NCI-H2227 treated with DMSO at 0.1 percent for 48 hours (cell line): ENCODE measurements at regions not wholly inside any gene's neighbourhood (a gene's known extent, or its start where the extent isn't known, plus 50 kb on each side); places are given as distances from the start of the nearest gene placed in this dataset.
A peak's percentile ranks its signal among the peaks of the same experiment; 100 is the strongest.
"Not testable (repeated sequence)": the region's sequence is repeated elsewhere in the genome, so short reads cannot be mapped to it uniquely, and the experiment has no call there.

Source experiments
- DNase-seq: peaks from one replicate; lab custom pipeline; 2025; lab: John Stamatoyannopoulos, UW

DNA sequence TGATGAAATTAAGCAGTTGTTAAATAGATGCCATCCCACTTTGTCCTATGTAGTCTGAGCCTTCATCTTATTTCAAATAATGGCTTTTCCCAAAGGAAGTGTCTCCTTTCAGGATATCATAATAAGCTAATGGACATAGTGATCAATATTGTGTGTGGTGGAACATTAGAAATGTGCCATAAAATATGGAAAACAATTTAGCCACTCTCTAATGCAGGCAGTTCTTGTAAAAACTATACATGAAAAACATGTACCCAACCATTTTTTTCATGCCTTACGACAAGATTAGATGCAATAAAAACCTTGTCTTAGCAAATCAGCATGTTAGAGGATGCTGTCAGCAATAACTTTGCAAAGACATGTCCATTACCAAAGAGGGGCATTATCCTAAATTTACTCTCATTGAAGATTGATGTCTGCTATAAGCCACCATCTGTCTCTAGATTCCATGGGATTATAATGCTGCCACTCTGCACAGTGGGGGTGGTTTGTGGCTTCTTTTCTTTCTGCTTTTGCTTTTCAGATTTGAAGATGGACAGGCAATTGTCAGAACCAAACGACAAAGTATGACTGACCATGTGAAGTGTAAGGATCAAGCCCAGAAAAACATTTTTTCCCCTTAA is 724.0 kb upstream of the ZNF608 start:
- DNase-seq = no peak

DNA sequence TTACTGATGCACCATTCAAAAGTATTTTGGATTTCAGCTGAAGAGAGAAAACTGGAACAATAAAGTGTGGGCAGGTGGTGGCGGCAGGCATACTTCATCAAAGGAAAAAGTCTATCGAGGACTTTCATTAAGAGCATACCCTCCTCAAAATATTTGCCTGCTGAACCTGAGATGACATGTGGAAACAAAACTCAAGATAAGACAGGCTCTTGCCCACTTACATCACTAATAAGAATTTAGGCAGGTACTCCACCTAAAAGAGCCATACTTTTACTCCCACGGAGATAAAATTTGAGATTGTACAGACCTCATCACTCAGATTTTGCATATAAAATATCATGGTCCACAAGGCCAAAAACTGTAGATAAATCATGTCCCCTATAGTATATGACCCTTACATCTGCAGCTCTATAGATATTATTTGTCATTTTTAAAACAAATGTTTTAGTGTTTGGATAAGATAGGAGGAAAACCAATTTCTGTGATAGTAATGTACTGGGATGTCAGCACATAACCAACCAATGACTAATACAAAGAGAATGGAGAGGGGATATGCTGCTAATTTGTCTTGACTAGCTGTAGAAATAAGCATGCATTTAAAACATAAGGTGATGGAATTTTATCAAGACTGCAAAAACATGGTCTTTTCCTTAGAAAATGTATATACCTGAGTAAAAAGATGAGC is 730.6 kb upstream of the ZNF608 start:
- DNase-seq = no peak

DNA sequence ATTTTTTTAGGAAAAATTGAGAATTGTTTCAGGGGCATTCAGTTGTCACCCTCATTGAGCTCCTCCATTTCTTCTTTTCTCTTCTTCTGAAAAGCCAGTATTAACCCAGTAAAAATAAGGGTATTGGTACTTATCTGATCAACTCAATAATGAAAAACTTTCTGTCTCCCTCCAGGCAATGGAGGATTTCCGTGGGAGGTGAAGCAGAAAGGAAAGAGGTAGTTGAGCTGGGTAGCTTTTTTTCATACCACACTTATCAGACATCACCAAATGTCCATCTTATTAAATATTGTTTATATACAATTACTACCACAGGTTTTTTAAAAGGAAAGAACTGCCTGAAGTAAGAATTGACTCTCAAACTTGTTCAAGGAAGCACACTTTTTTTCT is 731.1 kb upstream of the ZNF608 start:
- no peak for DNase-seq

DNA sequence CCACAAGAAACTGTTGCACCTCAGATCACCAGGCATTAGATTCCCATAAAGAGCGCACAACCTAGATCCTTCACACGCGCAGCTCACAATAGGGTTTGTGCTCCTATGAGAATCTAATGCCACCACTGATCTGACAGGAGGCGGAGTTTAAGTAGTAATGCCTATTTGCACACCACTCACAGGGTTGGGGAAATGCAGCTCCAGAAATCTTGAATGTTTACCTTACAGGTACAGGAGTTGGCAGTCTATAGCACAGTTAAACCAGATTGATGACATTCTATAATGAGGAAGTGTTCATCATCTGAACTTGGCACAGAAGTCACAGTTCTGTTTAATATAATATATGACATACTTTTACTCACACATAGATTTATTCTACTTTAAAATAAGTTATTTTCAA is 732.2 kb upstream of the ZNF608 start:
- no peak for DNase-seq

DNA sequence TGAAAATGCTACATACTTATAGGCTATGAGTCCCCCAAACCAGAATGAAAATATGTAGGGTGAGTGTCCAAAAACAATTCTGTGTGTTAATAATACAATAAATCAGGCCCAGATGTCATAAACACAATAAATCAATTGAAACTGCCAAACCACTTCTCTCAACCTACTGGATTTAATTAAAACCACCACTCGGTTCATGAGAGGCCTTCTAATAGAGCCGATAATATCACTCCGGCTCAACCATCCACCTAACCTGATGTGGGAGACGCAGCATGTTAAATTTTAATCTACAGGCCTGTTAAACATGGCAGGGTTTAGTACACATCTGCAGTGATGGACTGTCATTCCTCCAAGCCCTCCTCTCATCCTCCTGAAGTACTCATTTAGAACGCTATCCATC is 734.5 kb upstream of the ZNF608 start:
- no peak for DNase-seq

DNA sequence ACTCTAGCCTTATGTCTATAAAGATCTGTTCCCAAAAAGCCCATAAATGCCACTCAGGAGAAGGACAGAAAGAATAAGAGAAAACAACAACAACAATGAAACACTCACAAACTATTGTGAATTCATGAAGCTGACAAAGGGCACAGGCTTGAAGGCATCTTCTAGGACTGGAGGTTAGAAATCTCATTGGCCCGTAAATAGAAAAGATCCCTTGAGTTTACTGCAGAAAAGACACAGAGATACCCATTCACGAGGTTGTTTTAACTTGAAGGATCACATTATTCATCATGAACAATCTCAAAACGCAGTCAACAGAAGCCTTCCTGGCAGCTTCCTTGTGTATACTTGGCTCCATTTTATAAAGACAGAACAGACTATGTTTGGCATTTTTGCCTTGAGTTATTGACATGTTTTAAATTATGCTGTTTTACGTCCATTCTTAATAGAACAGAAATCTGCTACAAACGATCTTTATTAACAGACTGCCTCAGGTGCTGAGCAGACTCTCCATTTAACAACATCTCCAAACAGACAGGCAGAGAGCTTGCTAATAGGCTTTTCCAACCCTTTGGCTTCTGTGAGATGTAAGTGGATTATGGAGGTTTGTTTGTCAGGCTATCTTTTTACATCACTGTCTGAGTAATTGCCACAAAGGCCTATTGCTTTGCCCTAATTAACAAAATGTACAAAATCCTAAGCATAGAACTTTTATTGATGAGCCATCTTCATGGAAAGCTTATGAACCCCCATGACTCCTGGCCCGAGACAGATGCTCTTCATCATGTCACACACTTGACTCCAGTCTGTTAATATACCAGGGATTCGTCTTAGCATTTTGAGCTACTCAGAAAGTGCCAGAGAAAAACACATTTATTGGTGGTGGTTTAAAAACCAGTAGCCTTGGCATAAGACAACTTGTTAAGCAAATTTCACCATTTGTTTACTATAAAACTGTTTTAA is 735.3 kb upstream of the ZNF608 start:
- DNase-seq = no peak

DNA sequence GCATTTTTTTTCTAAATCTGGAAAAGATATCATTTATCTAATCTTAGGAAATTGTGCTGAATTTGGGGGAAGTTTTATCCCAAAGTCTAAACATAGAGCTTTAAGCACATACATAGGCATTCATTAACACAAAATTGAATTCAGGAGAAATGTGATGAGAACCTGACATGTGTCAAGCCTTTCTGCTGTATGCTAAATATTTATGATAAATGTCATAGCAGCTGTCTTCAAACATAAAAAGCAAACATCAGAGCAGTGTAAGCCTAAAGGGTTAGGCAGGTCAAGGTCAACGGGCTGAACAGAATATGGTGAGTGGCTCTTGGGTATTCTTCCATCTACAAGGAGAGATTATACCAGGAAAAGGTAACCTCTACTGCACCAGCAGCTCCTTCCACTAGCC is 737.2 kb upstream of the ZNF608 start:
- DNase-seq = no peak

DNA sequence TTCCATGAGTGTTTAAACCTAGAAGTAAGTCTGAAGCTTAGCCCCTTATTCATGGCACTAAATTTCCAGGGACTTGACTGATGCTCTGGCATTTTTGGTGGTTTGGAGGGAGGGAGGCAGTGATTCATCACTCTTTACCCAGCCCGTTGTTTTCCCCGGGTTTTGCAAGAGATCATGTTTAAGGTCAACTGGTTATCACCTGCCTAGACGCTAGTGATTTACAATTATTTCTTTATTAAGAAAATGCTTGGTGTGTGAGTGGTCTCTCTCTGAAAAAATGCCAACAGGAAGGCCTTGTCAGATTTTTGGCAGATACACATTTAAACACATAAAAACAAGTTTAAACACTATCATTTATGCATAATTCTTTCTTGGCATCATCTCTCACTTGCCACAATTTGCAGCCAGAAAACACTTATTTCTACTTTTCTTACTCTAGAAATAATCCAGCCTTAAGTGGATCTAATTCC is 737.9 kb upstream of the ZNF608 start:
- DNase-seq = no peak

DNA sequence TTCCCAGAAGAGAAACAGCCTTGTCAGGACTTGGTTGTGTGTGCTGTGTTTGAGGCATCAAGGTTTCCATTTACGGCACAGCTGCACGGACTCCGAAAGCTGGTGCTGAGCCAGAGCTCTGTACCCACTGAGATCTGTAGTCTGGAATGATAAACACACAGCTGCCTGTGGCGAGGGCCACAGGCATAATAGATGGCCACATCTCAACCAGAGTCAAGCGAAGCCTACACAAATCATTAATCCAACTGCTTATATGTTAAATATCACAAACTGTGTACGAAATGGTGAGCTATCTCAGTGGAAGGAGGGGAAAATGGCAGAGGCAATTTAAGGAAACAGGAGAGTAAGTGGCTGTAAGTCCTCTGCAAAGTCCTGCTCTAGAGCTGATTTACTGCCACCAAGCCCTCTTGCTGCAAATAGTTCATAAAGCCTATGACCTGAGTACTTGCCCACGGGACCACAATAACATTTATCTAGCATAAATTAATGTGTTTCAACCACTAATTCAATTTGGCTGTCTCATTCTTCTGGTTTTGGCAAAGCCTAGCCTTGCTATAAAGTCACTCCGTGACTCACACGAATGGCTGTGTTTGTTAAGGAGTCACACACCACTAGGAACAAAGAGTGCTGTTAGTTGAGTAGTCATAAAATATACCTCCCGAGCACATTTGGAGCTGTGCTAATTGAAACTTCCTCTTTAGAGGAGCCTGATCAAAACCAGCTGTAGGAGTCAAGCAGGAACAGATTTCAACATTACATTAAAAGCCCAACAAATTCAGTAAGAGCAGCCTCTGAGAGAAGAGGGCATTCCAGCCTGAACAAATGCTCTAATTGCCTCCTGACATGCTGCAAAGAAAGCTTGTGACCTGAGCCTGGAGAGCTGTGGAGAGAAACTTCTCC is 738.6 kb upstream of the ZNF608 start:
- peak; percentile 72 for DNase-seq

DNA sequence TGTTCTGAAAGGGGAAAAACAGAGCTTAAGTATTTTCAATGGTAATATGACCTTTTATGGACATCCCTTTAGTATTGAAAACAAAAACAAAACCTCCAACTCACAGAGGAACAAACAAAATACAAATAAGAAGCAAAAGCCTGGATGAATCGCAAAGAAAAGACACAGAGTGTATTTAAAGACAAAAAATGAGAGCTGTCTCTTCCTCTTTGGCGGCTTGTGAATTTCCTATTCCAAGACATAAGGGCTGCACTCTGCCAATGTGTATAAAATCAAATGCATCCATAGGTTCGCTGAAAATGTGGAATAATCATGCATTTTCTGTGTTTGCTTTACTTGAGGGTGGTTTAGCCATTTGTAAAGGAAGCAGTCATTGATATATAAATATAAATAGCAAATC is 739.3 kb upstream of the ZNF608 start:
- no peak for DNase-seq

DNA sequence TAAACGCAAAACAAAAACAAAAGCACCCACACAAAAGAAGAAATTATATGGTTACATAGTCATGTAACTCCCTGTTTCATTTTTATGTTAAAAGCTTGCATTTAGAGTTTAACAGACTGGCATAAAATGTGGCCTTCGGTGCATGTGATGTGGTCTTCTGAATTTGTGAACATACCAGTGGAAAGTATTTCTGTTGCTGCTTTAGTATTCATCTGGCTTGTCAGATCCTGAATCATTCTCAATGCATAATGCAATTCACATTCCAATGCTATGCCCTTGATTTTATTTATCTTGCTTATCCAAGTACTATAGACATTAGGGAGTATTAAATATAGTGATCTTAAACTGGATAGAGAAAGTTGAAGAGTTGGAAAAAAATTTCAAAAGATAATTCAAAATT is 740.2 kb upstream of the ZNF608 start:
- DNase-seq = no peak

DNA sequence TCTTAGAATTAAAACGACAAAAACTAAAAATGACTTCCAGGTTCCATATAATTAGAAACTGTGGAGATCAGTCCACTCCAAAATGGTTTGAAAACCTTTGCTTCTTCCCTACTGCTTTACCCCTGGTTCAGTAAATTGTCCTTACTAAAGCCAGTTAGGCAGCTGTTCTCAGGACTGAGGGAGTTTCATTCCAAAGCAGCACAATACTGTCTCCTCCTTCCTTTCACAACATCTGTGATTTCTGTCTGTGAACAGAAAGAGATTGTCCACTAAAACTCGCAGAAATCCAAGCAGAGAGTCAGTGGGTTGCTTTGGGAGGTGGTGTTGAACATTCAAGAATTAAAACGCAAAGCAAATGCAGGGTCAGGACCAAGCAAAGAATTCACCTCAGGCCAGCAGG is 740.8 kb upstream of the ZNF608 start:
- DNase-seq = no peak

DNA sequence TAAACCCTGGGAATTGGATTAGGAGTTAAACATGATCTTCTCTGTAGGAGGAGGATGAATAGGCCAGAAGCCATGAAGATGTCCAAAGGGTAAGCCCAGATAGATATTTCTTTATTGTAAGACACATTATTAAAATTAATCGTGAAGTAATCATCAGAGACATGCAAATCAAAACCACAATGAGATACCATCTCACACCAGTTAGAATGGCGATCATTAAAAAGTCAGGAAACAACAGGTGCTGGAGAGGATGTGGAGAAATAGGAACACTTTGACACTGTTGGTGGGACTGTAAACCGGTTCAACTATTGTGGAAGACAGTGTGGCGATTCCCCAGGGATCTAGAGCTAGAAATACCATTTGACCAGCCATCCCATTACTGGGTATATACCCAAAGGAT is 741.2 kb upstream of the ZNF608 start:
- DNase-seq = not testable (repeated sequence)

DNA sequence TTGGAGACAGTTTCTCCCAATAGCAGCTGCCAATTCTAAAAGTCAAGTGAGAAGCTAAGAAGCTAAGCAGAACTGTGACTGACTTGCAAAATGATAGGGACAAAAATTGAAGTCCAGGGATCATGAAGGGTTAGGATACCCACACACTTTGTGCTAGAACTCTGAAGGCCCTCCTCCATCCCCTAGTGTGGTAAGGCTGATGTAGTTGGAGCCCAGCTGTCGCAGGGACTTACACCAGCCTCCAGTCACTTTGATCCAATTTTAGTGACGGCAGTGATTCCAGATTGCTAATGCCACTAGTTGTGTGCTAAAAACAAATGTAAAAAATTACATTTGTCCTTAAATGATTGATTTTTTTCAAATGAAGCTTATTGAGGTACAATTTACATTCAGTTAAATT is 742.7 kb upstream of the ZNF608 start:
- no peak for DNase-seq

DNA sequence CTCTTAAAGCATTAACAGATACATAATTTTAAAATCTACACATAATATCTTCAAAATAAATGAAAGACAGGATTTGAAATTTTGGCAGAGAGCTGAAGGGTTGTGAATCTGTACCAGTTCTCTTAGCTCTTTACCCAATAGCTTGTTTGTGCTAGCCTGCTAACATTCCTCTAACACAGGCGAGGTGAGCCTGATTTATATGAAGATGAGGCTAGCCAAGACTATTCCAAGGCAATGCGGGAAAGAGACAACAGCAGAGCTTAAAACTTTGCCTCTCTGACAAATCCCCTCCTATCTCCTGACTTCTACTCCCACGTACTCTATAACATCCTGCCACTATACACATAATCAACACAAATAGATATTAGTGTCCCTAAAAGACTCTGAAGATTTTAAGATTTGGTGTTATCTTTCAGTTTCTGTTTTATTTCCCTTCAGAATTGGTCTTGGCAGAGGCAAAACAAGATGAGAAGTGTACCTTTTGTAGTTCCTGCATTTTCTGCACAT is 745.6 kb upstream of the ZNF608 start:
- DNase-seq = no peak

DNA sequence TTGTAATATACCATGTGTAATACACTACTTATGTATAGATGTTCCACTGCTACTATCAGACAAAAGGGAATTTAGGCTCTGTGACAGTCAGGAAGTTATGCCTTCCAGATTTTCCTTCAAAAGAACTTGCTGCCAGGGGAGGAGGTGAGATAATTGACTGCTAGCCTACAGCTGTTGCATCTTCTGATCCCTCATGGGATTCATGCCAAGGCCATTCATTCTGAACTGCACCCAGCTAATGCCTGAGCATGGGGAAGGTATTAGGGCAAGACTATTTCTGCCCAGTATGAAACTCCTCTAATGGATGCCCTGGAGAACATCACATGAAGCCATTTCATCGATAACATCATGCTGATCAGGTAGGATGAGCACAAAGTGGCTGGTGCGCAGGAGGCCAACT is 746.5 kb upstream of the ZNF608 start:
- no peak for DNase-seq

DNA sequence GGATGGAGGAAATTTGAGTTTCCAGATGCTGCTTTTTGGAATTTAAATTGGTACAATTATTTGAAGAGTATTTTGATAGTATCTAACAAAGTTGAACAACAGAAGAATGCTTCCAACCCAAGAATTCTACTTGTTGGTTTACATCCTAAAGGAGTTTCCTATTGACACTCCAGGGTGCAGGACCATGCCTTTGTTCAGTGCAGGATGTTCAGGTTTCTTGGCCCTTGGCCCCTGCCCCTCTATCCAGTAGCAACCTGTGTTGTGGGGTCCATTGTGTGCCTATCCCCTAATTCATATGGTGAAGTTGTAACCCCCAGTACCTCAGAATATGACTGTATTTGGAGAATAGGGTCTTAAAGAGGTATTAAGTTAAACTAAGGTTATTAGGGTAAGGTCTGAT is 750.0 kb upstream of the ZNF608 start:
- DNase-seq = no peak

DNA sequence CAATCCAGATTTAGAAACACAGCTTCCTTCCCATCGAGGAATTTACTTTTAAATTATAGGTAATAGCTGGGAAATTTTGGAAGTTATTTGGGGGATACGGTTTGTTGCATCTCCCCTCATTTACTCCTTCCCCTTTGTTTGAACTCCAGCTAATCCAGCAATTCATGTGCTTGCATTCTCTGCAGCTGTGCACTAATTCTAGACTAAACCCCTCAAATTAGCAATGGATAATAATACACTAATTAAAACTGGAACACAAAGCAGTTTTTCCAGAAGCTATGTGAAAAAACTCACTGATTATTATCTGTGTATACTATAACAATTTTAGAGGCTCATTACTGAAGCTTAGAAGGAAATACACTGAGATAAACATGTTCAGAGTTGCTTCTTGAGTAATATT is 751.2 kb upstream of the ZNF608 start:
- no peak for DNase-seq

DNA sequence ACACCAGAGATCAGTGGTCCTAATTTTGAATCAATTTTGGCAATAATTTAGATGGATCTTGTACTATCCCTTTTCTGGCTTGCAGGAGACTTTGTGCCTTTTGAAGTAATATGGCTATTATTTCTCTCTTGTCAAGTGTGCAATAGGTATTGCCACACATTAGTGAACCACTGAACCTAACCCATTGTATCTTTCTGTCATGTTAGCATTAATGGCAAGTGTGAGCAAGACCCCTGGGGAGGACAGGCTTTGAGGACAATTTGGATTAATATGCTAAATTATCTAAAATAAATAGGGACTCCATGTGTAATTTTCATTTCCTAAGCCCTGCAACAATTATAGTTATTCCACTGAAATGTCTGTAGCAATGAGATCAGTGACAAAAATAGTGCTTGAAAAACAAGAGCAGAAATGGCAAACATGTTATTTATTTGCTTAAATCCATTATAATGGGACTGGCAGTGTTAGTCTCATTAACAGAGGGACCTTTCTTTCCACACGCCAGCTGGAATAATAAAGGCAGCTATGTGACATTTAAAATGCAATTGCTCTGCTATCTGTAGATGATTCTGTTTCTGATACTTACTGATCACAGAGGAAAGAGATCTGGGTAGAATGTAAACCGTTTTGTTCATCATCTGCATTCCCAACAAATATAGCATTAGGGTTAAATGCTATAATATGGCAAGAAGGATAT is 753.3 kb upstream of the ZNF608 start:
- no peak for DNase-seq

DNA sequence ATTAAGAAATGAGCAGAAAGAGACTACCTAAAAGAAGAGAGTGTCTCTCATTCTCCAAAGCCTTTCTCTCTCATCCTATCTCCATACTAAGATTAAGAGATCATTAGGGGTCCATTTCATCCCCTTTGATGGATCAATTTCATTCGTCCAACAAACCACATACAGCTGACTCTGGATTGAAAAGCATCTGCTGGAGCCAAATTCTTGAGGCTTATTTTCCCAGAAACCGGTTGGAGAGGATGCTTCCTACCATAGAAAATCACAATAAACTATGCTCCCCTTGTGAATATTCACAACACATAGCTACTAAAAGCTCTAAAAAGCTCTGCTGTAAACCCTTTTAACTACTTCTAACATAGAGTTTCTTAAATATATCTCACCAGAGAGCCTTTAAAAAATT is 755.0 kb upstream of the ZNF608 start:
- DNase-seq = no peak

DNA sequence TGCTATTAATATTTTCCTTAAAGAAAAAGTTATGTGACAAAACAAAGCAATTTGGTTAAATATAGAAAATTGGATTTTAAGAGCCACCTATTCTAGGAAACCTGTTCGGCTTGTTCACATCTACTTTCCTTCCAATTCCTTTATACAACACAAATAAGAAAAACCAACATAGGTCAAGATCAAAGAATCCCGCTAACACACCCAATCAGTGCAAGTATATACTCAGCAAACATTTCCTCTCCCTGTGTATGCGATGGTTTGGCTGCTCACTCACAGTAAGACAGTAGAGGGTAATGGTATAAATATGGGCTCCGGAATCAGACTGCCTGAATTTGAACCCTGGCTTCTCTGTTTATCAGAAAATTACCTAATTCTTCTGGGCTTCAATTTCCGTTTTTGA is 757.5 kb upstream of the ZNF608 start:
- no peak for DNase-seq
